ENCODE measurements at regions not wholly inside any gene's neighbourhood (a gene's known extent, or its start where the extent isn't known, plus 50 kb on each side); places are given as distances from the start of the nearest gene placed in this dataset.

DNA sequence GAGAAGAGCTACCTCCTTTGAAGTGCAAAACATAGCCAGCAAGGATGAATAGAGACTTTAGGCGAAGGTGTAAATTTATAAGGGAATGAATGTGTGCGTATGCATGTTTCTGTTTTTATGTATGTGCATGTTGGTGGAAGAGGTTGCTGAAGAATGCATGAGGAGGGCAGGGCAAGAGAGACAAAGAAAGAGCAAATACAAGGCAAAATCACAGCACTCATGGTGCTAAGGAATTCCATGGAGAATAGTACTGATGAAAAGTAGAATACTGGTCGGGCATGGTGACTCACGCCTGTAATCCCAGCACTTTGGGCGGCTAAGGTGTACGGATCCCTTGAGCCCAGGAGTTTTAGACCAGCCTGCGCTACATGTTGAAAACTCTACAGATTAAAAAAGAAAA lies 762.1 kb upstream of the PTPRD start:
- DNase-seq (ENCODE audit: low spot score) = no peak
- no peak overlapping the region for H3K27ac ChIP-seq (ENCODE audit: poor library complexity, severe bottlenecking)
- H3K9me3 ChIP-seq (ENCODE audit: severe bottlenecking) = no peaks in the 10 kb centered on the region
- ATAC-seq (ENCODE audit: low read depth) = no peak
- H3K27me3 ChIP-seq (ENCODE audit: insufficient read depth, poor library complexity, severe bottlenecking) = peaks cover 14% of the 10 kb centered on the region
- H3K4me1 ChIP-seq (ENCODE audit: insufficient read depth, poor library complexity, severe bottlenecking) = no peaks in the 10 kb centered on the region
- no peak overlapping the region for H3K4me3 ChIP-seq (ENCODE audit: severe bottlenecking)
- no peak for TF ChIP-seq CTCF (IDR thresholded peaks at IDR 0.05; ENCODE audit: poor library complexity, severe bottlenecking)
- H3K36me3 ChIP-seq (ENCODE audit: low read depth) = no peaks in the 10 kb centered on the region

DNA sequence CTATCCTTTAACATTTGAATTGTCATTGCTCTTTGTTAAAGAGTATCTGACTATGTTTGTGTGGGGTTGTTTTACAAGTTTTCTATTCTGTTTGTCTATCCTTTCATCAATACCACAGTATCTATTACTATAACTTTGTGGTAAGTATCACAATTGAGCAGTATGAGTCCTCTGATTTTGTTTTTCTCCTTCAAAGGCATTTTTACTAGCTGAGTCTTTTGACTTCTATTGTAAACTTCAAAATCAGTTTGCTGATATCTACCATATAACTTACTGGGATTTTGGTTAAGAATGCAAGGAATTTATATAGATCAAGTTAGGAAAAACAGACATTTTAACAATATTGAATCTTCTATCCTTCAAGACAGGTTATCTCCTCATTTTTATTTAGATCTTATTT lies 789.8 kb upstream of the PTPRD start:
- no peaks in the 10 kb centered on the region for H3K27me3 ChIP-seq (ENCODE audit: insufficient read depth, poor library complexity, severe bottlenecking)
- no peak for TF ChIP-seq CTCF (IDR thresholded peaks at IDR 0.05; ENCODE audit: poor library complexity, severe bottlenecking)
- H3K36me3 ChIP-seq (ENCODE audit: low read depth) = no peaks in the 10 kb centered on the region
- no peak overlapping the region for H3K4me3 ChIP-seq (ENCODE audit: severe bottlenecking)
- no peak for ATAC-seq (ENCODE audit: low read depth)
- no peak overlapping the region for H3K27ac ChIP-seq (ENCODE audit: poor library complexity, severe bottlenecking)
- DNase-seq (ENCODE audit: low spot score) = no peak
- H3K4me1 ChIP-seq (ENCODE audit: insufficient read depth, poor library complexity, severe bottlenecking) = no peaks in the 10 kb centered on the region
- peaks cover 4% of the 10 kb centered on the region for H3K9me3 ChIP-seq (ENCODE audit: severe bottlenecking)

DNA sequence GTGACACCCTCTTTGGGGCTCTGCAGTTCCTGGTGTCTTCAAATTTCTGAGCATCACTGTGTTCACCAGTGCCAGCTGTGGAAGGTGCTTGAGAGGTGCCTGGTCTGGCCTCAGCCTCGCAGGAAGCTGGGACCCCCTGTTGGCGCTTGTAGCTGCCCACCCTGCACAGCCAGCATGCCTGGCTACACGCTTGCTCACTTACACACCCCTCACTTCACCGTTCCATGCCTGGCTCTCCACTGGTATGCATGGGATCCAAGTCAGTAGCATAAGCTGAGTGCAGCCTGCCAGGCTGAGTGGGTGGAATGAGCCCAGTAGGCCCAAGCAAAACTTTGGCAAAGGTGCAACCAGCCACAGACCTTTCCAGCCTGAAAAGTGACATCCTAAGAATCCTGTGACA lies 801.4 kb upstream of the PTPRD start:
- ATAC-seq (ENCODE audit: low read depth) (no peak), DNase-seq (ENCODE audit: low spot score) (no peak)
- no peaks in the 10 kb centered on the region for H3K27me3 ChIP-seq (ENCODE audit: insufficient read depth, poor library complexity, severe bottlenecking)
- H3K36me3 ChIP-seq (ENCODE audit: low read depth) = no peaks in the 10 kb centered on the region
- no peaks in the 10 kb centered on the region for H3K9me3 ChIP-seq (ENCODE audit: severe bottlenecking)
- H3K4me3 ChIP-seq (ENCODE audit: severe bottlenecking) = no peak overlapping the region
- no peak for TF ChIP-seq CTCF (IDR thresholded peaks at IDR 0.05; ENCODE audit: poor library complexity, severe bottlenecking)
- no peaks in the 10 kb centered on the region for H3K4me1 ChIP-seq (ENCODE audit: insufficient read depth, poor library complexity, severe bottlenecking)
- no peak overlapping the region for H3K27ac ChIP-seq (ENCODE audit: poor library complexity, severe bottlenecking)

- ATAC-seq (ENCODE audit: low read depth) (no peak), DNase-seq (ENCODE audit: low spot score) (no peak)
- TF ChIP-seq CTCF (IDR thresholded peaks at IDR 0.05; ENCODE audit: poor library complexity, severe bottlenecking) = no peak
- Histone ChIP-seq H3K9me3 (ENCODE audit: severe bottlenecking) (no peaks in the 10 kb centered on the region), H3K27ac (ENCODE audit: poor library complexity, severe bottlenecking) (no peak overlapping the region), H3K4me3 (ENCODE audit: severe bottlenecking) (no peak overlapping the region), H3K4me1 (ENCODE audit: insufficient read depth, poor library complexity, severe bottlenecking) (no peaks in the 10 kb centered on the region), H3K27me3 (ENCODE audit: insufficient read depth, poor library complexity, severe bottlenecking) (no peaks in the 10 kb centered on the region), H3K36me3 (ENCODE audit: low read depth) (no peaks in the 10 kb centered on the region)
These were observed 805.0 kb upstream of the PTPRD start for GRCh38 chr9:11417782-11418181.

DNA sequence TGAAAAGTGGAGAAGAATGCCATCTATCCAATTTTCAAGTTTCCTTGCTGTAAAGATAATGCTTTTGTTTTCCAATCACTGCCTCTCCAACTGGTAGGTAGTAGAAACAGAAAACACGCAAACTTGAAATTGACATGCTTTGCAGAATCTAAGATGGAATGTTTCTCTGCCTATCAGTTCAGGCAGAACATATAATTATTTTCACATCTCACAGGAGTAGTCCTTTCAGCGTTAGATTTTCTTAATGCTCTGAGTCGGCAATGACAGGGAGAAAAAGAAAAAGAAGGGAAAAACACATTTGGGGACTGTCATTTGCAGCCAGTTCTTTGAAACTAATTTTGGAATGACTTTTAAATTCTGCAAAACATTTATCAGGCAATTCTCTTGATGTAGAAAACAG lies 818.7 kb upstream of the PTPRD start:
- DNase-seq (ENCODE audit: low spot score) (no peak), ATAC-seq (ENCODE audit: low read depth) (no peak)
- Histone ChIP-seq H3K36me3 (ENCODE audit: low read depth) (no peaks in the 10 kb centered on the region), H3K9me3 (ENCODE audit: severe bottlenecking) (no peaks in the 10 kb centered on the region), H3K4me3 (ENCODE audit: severe bottlenecking) (no peak overlapping the region), H3K27me3 (ENCODE audit: insufficient read depth, poor library complexity, severe bottlenecking) (no peaks in the 10 kb centered on the region), H3K27ac (ENCODE audit: poor library complexity, severe bottlenecking) (no peak overlapping the region), H3K4me1 (ENCODE audit: insufficient read depth, poor library complexity, severe bottlenecking) (no peaks in the 10 kb centered on the region)
- TF ChIP-seq CTCF (IDR thresholded peaks at IDR 0.05; ENCODE audit: poor library complexity, severe bottlenecking) = no peak

All from RWPE2 (cell line).